GM19372 (cell line): ENCODE measurements at regions not wholly inside any gene's neighbourhood (a gene's known extent, or its start where the extent isn't known, plus 50 kb on each side); places are given as distances from the start of the nearest gene placed in this dataset.
A peak's percentile ranks its signal among the peaks of the same experiment; 100 is the strongest.

Source experiments
- ATAC-seq: cut with Tn5 transposase; IDR thresholded peaks from one replicate; pipeline ENCODE4 v1.9.1; 2021; ENCODE audit warnings: mild to moderate bottlenecking, low read depth, moderate library complexity; ENCODE audit not compliant: unreplicated experiment

GRCh38 chr6:14642136-14642505 lies 524.5 kb downstream of the CD83 start:
- ATAC-seq: no peak

- ATAC-seq: no peak
Measured at GRCh38 chr6:14642842-14643241, 525.3 kb downstream of the CD83 start.

GRCh38 chr6:14644381-14644780 lies 526.8 kb downstream of the CD83 start:
- no peak for ATAC-seq

GRCh38 chr6:14645221-14645620 lies 527.6 kb downstream of the CD83 start:
- ATAC-seq: no peak

GRCh38 chr6:14645841-14646240 lies 528.3 kb downstream of the CD83 start:
- ATAC-seq: no peak

- ATAC-seq: no peak
Measured at GRCh38 chr6:14646371-14646770, 528.8 kb downstream of the CD83 start.

GRCh38 chr6:14647357-14647756 lies 529.8 kb downstream of the CD83 start:
- no peak for ATAC-seq

GRCh38 chr6:14652536-14652935 lies 535.0 kb downstream of the CD83 start:
- ATAC-seq: no peak

GRCh38 chr6:14655201-14656061 lies 537.9 kb downstream of the CD83 start:
- no peak for ATAC-seq

- ATAC-seq: no peak
Measured at GRCh38 chr6:14656078-14656521, 538.5 kb downstream of the CD83 start.

- no peak for ATAC-seq
Measured at GRCh38 chr6:14656649-14657048, 539.1 kb downstream of the CD83 start.

- no peak for ATAC-seq
Measured at GRCh38 chr6:14658030-14658429, 540.5 kb downstream of the CD83 start.

GRCh38 chr6:14658886-14659561 lies 541.5 kb downstream of the CD83 start:
- ATAC-seq: no peak

- ATAC-seq: no peak
Measured at GRCh38 chr6:14659841-14660240, 542.3 kb downstream of the CD83 start.

- ATAC-seq: peak; percentile 60
Measured at GRCh38 chr6:14660806-14661579, 543.4 kb downstream of the CD83 start.

GRCh38 chr6:14661691-14662090 lies 544.1 kb downstream of the CD83 start:
- no peak for ATAC-seq

GRCh38 chr6:14664112-14664601 lies 546.6 kb downstream of the CD83 start:
- ATAC-seq: no peak

GRCh38 chr6:14664621-14665315 lies 547.2 kb downstream of the CD83 start:
- ATAC-seq: no peak

GRCh38 chr6:14665827-14666724 lies 548.5 kb downstream of the CD83 start:
- no peak for ATAC-seq
